Heart left ventricle (tissue), 13 donors: ENCODE measurements at regions not wholly inside any gene's neighbourhood (a gene's known extent, or its start where the extent isn't known, plus 50 kb on each side); places are given as distances from the start of the nearest gene placed in this dataset.

Experiments
- CTCF ChIP-seq, 12 donors: fragments of 200-600 bp; sonication (generic) in 4 of 12; IDR thresholded peaks; one replicate each; pipeline versions ENCODE4 v1.5.0 to v1.8.0; 2018 to 2022; ENCODE audit warnings: antibody characterized with exemption in 12 of 12, mild to moderate bottlenecking in 5 of 12
- POLR2A ChIP-seq, 2 donors: fragments of 450-650 bp; IDR thresholded peaks; one replicate each; pipeline ENCODE4 v1.6.1; 2017; ENCODE audit warnings: antibody characterized with exemption in 2 of 2, mild to moderate bottlenecking in 2 of 2, moderate library complexity in 2 of 2
- donor health status: ischemic (EF 13 %, LVEDD 7.1; RV severe dilation, severe dysfunction).
- donor health status: DM: no; HTN: yes; CAD: no.
- donor health status: DM: no; HTN: no; CAD: no.
- donor health status: ischemic (EF 25% LVEDD 6.9; RV normal size, moderate dysfunction).
- donor health status: ischemic (EF 25% LVEDD 5.7; RV mildly dilated, moderate dysfunction).
- donor health status: ischemic (EF 35%, LVEDD 5.7; RV mildly dilated, moderate dysfunction).
- donor health status: nonischemic (EF 11% LVEDD 7.7; RV severe dilation, severe dysfunction).
- donor health status: DM: yes; HTN: yes; CAD: no.
- donor health status: PGD.
- donor health status: ischemic (EF 29% LVEDD 5.4; RV normal size, mild dysfunction).
- donor health status: nonischemic (EF 23%, LVEDD 6.1; RV moderate dilation, normal function).

DNA sequence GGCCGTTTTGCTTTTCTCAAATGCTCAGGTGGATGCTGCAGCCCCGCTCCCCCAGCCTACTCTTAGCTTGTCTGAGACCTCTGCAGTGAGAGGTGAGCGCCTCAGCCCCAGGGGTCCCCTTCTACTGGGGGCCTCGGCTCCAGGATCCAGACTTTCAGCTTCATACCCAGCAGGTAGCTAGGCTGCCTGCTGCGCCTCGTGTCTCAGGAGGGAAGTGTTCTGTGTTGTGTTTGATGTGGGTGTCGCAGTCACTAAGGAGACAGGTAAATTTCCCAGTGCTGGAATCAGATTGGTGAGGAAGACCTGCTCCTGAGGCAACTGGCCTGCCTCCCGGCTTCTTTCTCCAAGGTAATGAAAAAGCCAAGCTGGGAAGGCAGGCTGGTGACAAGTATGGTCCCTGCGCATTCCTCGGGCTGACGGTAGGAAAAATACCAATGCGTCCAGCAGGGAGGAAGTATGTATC lies 604.0 kb upstream of the SALL1 start:
- TF ChIP-seq POLR2A (IDR thresholded peaks at IDR 0.05) (no peak), CTCF (IDR thresholded peaks at IDR 0.05) (no peak)
